ENCODE measurements at regions not wholly inside any gene's neighbourhood (a gene's known extent, or its start where the extent isn't known, plus 50 kb on each side); places are given as distances from the start of the nearest gene placed in this dataset.

- Histone ChIP-seq H3K9me3 (ENCODE audit: control insufficient read depth, insufficient read depth, low read length) (no peaks in the 10 kb centered on the region), H3K27me3 (ENCODE audit: control insufficient read depth, insufficient read depth, low read length) (no peaks in the 10 kb centered on the region), H3K27ac (ENCODE audit: low read length) (no peak overlapping the region), H3K4me1 (ENCODE audit: control insufficient read depth, insufficient read depth, low read length) (no peaks in the 10 kb centered on the region), H3K4me3 (ENCODE audit: low read length) (no peak overlapping the region), H3K36me3 (ENCODE audit: control insufficient read depth, insufficient read depth, low read length) (no peaks in the 10 kb centered on the region)
- no CpG with 5 or more reads among the region's 7 CpGs for WGBS (ENCODE audit: insufficient coverage, insufficient read length)
- no peak for DNase-seq (ENCODE audit: low read depth, low spot score)
These were observed 341.6 kb downstream of the MATN1 start for GRCh38 chr1:30381671-30382365.

GRCh38 chr1:30381266-30381665 lies 342.1 kb downstream of the MATN1 start:
- WGBS (ENCODE audit: insufficient coverage, insufficient read length), result no CpG with 5 or more reads among the region's 5 CpGs
- Histone ChIP-seq H3K4me3 (ENCODE audit: low read length) (no peak overlapping the region), H3K27me3 (ENCODE audit: control insufficient read depth, insufficient read depth, low read length) (no peaks in the 10 kb centered on the region), H3K36me3 (ENCODE audit: control insufficient read depth, insufficient read depth, low read length) (no peaks in the 10 kb centered on the region), H3K4me1 (ENCODE audit: control insufficient read depth, insufficient read depth, low read length) (no peaks in the 10 kb centered on the region), H3K27ac (ENCODE audit: low read length) (no peak overlapping the region), H3K9me3 (ENCODE audit: control insufficient read depth, insufficient read depth, low read length) (no peaks in the 10 kb centered on the region)
- no peak for DNase-seq (ENCODE audit: low read depth, low spot score)

- no peak for DNase-seq (ENCODE audit: low read depth, low spot score)
- WGBS (ENCODE audit: insufficient coverage, insufficient read length), result no CpG with 5 or more reads among the region's 3 CpGs
- no peak overlapping the region for H3K27ac ChIP-seq (ENCODE audit: low read length)
- no peaks in the 10 kb centered on the region for H3K27me3 ChIP-seq (ENCODE audit: control insufficient read depth, insufficient read depth, low read length)
- H3K9me3 ChIP-seq (ENCODE audit: control insufficient read depth, insufficient read depth, low read length), result no peaks in the 10 kb centered on the region
- no peaks in the 10 kb centered on the region for H3K4me1 ChIP-seq (ENCODE audit: control insufficient read depth, insufficient read depth, low read length)
- no peak overlapping the region for H3K4me3 ChIP-seq (ENCODE audit: low read length)
- H3K36me3 ChIP-seq (ENCODE audit: control insufficient read depth, insufficient read depth, low read length), result no peaks in the 10 kb centered on the region
These were observed 342.8 kb downstream of the MATN1 start for GRCh38 chr1:30380625-30380984.

- Histone ChIP-seq H3K4me1 (ENCODE audit: control insufficient read depth, insufficient read depth, low read length) (no peaks in the 10 kb centered on the region), H3K4me3 (ENCODE audit: low read length) (no peak overlapping the region), H3K36me3 (ENCODE audit: control insufficient read depth, insufficient read depth, low read length) (no peaks in the 10 kb centered on the region), H3K9me3 (ENCODE audit: control insufficient read depth, insufficient read depth, low read length) (no peaks in the 10 kb centered on the region), H3K27ac (ENCODE audit: low read length) (no peak overlapping the region), H3K27me3 (ENCODE audit: control insufficient read depth, insufficient read depth, low read length) (no peaks in the 10 kb centered on the region)
- DNase-seq (ENCODE audit: low read depth, low spot score), result peak; percentile 39
- no CpG with 5 or more reads among the region's 13 CpGs for WGBS (ENCODE audit: insufficient coverage, insufficient read length)
These were observed 343.4 kb downstream of the MATN1 start for GRCh38 chr1:30379684-30380624.

- no peak overlapping the region for H3K27ac ChIP-seq (ENCODE audit: low read length)
- H3K4me3 ChIP-seq (ENCODE audit: low read length), result no peak overlapping the region
- H3K4me1 ChIP-seq (ENCODE audit: control insufficient read depth, insufficient read depth, low read length), result no peaks in the 10 kb centered on the region
- no peak for DNase-seq (ENCODE audit: low read depth, low spot score)
- H3K9me3 ChIP-seq (ENCODE audit: control insufficient read depth, insufficient read depth, low read length), result no peaks in the 10 kb centered on the region
- WGBS (ENCODE audit: insufficient coverage, insufficient read length), result no CpG with 5 or more reads among the region's 18 CpGs
- H3K36me3 ChIP-seq (ENCODE audit: control insufficient read depth, insufficient read depth, low read length), result no peaks in the 10 kb centered on the region
- H3K27me3 ChIP-seq (ENCODE audit: control insufficient read depth, insufficient read depth, low read length), result no peaks in the 10 kb centered on the region
These were observed 344.3 kb downstream of the MATN1 start for GRCh38 chr1:30378991-30379581.

GRCh38 chr1:30378003-30378596 lies 345.3 kb downstream of the MATN1 start:
- no peaks in the 10 kb centered on the region for H3K36me3 ChIP-seq (ENCODE audit: control insufficient read depth, insufficient read depth, low read length)
- H3K27ac ChIP-seq (ENCODE audit: low read length), result no peak overlapping the region
- H3K27me3 ChIP-seq (ENCODE audit: control insufficient read depth, insufficient read depth, low read length), result no peaks in the 10 kb centered on the region
- no CpG with 5 or more reads among the region's 10 CpGs for WGBS (ENCODE audit: insufficient coverage, insufficient read length)
- H3K4me3 ChIP-seq (ENCODE audit: low read length), result no peak overlapping the region
- no peak for DNase-seq (ENCODE audit: low read depth, low spot score)
- no peaks in the 10 kb centered on the region for H3K4me1 ChIP-seq (ENCODE audit: control insufficient read depth, insufficient read depth, low read length)
- no peaks in the 10 kb centered on the region for H3K9me3 ChIP-seq (ENCODE audit: control insufficient read depth, insufficient read depth, low read length)

- DNase-seq (ENCODE audit: low read depth, low spot score), result no peak
- no CpG with 5 or more reads among the region's 11 CpGs for WGBS (ENCODE audit: insufficient coverage, insufficient read length)
- no peak overlapping the region for H3K4me3 ChIP-seq (ENCODE audit: low read length)
- no peaks in the 10 kb centered on the region for H3K27me3 ChIP-seq (ENCODE audit: control insufficient read depth, insufficient read depth, low read length)
- no peaks in the 10 kb centered on the region for H3K36me3 ChIP-seq (ENCODE audit: control insufficient read depth, insufficient read depth, low read length)
- H3K27ac ChIP-seq (ENCODE audit: low read length), result no peak overlapping the region
- no peaks in the 10 kb centered on the region for H3K9me3 ChIP-seq (ENCODE audit: control insufficient read depth, insufficient read depth, low read length)
- no peaks in the 10 kb centered on the region for H3K4me1 ChIP-seq (ENCODE audit: control insufficient read depth, insufficient read depth, low read length)
These were observed 346.0 kb downstream of the MATN1 start for GRCh38 chr1:30377230-30378002.

- no CpG with 5 or more reads among the region's 7 CpGs for WGBS (ENCODE audit: insufficient coverage, insufficient read length)
- Histone ChIP-seq H3K27me3 (ENCODE audit: control insufficient read depth, insufficient read depth, low read length) (no peaks in the 10 kb centered on the region), H3K4me1 (ENCODE audit: control insufficient read depth, insufficient read depth, low read length) (no peaks in the 10 kb centered on the region)
These were observed 347.2 kb downstream of the MATN1 start for GRCh38 chr1:30376054-30376697.

GRCh38 chr1:30375156-30375555 lies 348.2 kb downstream of the MATN1 start:
- Histone ChIP-seq H3K27ac (ENCODE audit: low read length) (no peak overlapping the region), H3K36me3 (ENCODE audit: control insufficient read depth, insufficient read depth, low read length) (no peaks in the 10 kb centered on the region), H3K4me3 (ENCODE audit: low read length) (no peak overlapping the region), H3K4me1 (ENCODE audit: control insufficient read depth, insufficient read depth, low read length) (no peaks in the 10 kb centered on the region), H3K9me3 (ENCODE audit: control insufficient read depth, insufficient read depth, low read length) (no peaks in the 10 kb centered on the region), H3K27me3 (ENCODE audit: control insufficient read depth, insufficient read depth, low read length) (no peaks in the 10 kb centered on the region)
- DNase-seq (ENCODE audit: low read depth, low spot score), result no peak
- WGBS (ENCODE audit: insufficient coverage, insufficient read length), result no CpG with 5 or more reads among the region's 7 CpGs

More at GRCh38 chr1:30376054-30376697, 347.2 kb downstream of the MATN1 start:
- H3K4me3 ChIP-seq (ENCODE audit: low read length), result no peak overlapping the region
- no peaks in the 10 kb centered on the region for H3K36me3 ChIP-seq (ENCODE audit: control insufficient read depth, insufficient read depth, low read length)
- H3K9me3 ChIP-seq (ENCODE audit: control insufficient read depth, insufficient read depth, low read length), result no peaks in the 10 kb centered on the region
- DNase-seq (ENCODE audit: low read depth, low spot score), result no peak
- no peak overlapping the region for H3K27ac ChIP-seq (ENCODE audit: low read length)
